GM21528 (cell line): ENCODE measurements at regions not wholly inside any gene's neighbourhood (a gene's known extent, or its start where the extent isn't known, plus 50 kb on each side); places are given as distances from the start of the nearest gene placed in this dataset.
A peak's percentile ranks its signal among the peaks of the same experiment; 100 is the strongest.

ENCODE experiments used
- ATAC-seq: cut with Tn5 transposase; IDR thresholded peaks from one replicate; pipeline ENCODE4 v1.9.1; 2021; ENCODE audit warnings: mild to moderate bottlenecking, moderate library complexity; ENCODE audit not compliant: unreplicated experiment, low FRiP score

GRCh38 chr4:102439812-102440211, 61.3 kb upstream of the NFKB1 start:
- no peak for ATAC-seq

- ATAC-seq, result no peak
Observed at GRCh38 chr4:102440498-102440897, 60.7 kb upstream of the NFKB1 start.

- no peak for ATAC-seq
Observed at GRCh38 chr4:102441978-102442911, 58.9 kb upstream of the NFKB1 start.

GRCh38 chr4:102444752-102445151, 56.4 kb upstream of the NFKB1 start:
- ATAC-seq, result no peak

GRCh38 chr4:102445213-102445612, 55.9 kb upstream of the NFKB1 start:
- ATAC-seq, result no peak

- no peak for ATAC-seq
Observed at GRCh38 chr4:102447413-102447812, 53.7 kb upstream of the NFKB1 start.

GRCh38 chr4:102449751-102450352, 51.3 kb upstream of the NFKB1 start:
- ATAC-seq, result peak; percentile 72

GRCh38 chr4:102451266-102451665, 49.9 kb upstream of the NFKB1 start:
- no peak for ATAC-seq
